Sigmoid colon (tissue), 4 donors: ENCODE measurements at regions not wholly inside any gene's neighbourhood (a gene's known extent, or its start where the extent isn't known, plus 50 kb on each side); places are given as distances from the start of the nearest gene placed in this dataset.

Experiments used
- POLR2A ChIP-seq, 2 donors: fragments of 450-650 bp; IDR thresholded peaks; one replicate each; pipeline ENCODE4 v1.6.1; 2016; ENCODE audit warnings: antibody characterized with exemption in 2 of 2, mild to moderate bottlenecking in 2 of 2, moderate library complexity in 2 of 2
- POLR2AphosphoS5 ChIP-seq, 4 donors: sonication (generic); formaldehyde crosslinking; IDR thresholded peaks; one replicate each; pipeline ENCODE4 v1.6.1; 2017; ENCODE audit warnings: antibody characterized with exemption in 4 of 4
- TF ChIP-seq, protein P1 (sequence below), 4 experiments: fragments of 450-650 bp in 3 of 4; fragments of 200-600 bp in 1 of 4; IDR thresholded peaks; one replicate each; pipeline ENCODE4 v1.5.1; 2016 to 2019; ENCODE audit warnings: antibody characterized with exemption in 4 of 4, mild to moderate bottlenecking in 3 of 4, moderate library complexity in 2 of 4

DNA sequence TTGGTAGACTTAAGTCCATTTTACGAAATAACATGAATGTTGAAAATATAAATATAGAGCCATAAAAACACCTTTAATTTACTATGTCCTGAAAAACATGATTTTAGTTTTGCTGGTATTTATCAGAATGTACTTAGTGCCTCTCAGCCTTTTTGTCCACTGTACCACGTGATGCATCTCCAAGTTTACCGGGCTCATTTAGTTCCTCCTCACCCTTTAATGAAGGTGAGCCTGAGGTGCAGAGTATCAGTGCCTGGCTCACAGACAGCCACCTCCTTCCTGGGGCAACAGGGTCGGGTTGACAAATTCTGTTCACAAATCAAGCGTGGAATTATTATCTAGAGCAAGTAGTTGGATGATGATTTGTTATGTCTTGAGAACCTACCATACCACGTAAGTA lies 420.5 kb upstream of the MEIS1 start:
- TF ChIP-seq POLR2A (IDR thresholded peaks at IDR 0.05) (no peak), POLR2AphosphoS5 (IDR thresholded peaks at IDR 0.05) (no peak)
- TF ChIP-seq, protein P1, sequence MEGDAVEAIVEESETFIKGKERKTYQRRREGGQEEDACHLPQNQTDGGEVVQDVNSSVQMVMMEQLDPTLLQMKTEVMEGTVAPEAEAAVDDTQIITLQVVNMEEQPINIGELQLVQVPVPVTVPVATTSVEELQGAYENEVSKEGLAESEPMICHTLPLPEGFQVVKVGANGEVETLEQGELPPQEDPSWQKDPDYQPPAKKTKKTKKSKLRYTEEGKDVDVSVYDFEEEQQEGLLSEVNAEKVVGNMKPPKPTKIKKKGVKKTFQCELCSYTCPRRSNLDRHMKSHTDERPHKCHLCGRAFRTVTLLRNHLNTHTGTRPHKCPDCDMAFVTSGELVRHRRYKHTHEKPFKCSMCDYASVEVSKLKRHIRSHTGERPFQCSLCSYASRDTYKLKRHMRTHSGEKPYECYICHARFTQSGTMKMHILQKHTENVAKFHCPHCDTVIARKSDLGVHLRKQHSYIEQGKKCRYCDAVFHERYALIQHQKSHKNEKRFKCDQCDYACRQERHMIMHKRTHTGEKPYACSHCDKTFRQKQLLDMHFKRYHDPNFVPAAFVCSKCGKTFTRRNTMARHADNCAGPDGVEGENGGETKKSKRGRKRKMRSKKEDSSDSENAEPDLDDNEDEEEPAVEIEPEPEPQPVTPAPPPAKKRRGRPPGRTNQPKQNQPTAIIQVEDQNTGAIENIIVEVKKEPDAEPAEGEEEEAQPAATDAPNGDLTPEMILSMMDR (IDR thresholded peaks at IDR 0.05), result no peak
